Mesendoderm (in vitro differentiated cells): ENCODE measurements at regions not wholly inside any gene's neighbourhood (a gene's known extent, or its start where the extent isn't known, plus 50 kb on each side); places are given as distances from the start of the nearest gene placed in this dataset.

ENCODE experiments used
- DNase-seq: peaks from one replicate; pipeline ENCODE4 v3.0.0; 2013
- H2AK5ac ChIP-seq: 2 replicates; pipeline ENCODE4 v1.6.1; 2013; ENCODE audit warnings: low read length, inconsistent platforms
- H2BK120ac ChIP-seq: 2 replicates; pipeline ENCODE4 v1.6.1; 2013; ENCODE audit warnings: low read depth, mild to moderate bottlenecking, low read length, moderate library complexity, mixed read lengths
- H2BK15ac ChIP-seq: replicated peaks from 2 replicates; pipeline ENCODE4 v1.6.1; 2013; ENCODE audit warnings: low read depth, mild to moderate bottlenecking, moderate library complexity
- H2BK5ac ChIP-seq: 2 replicates; pipeline ENCODE4 v1.6.1; 2013; ENCODE audit warnings: low read length, inconsistent platforms
- H3K18ac ChIP-seq: 2 replicates; pipeline ENCODE4 v1.6.1; 2013; ENCODE audit warnings: mild to moderate bottlenecking, low read length, mixed read lengths
- H3K23ac ChIP-seq: one replicate; pipeline ENCODE4 v1.6.1; 2013; ENCODE audit warnings: low read length
- H3K27ac ChIP-seq: 2 replicates; pipeline ENCODE4 v1.5.1; 2013; ENCODE audit warnings: low read depth, mild to moderate bottlenecking, inconsistent platforms, low read length, moderate library complexity
- H3K27me3 ChIP-seq: 2 replicates; pipeline ENCODE4 v1.6.1; 2013; ENCODE audit warnings: low read length, control low read depth, mild to moderate bottlenecking, inconsistent platforms; ENCODE audit not compliant: insufficient read depth, poor library complexity
- H3K36me3 ChIP-seq: 2 replicates; pipeline ENCODE4 v1.6.1; 2013; ENCODE audit warnings: low read length, inconsistent platforms; ENCODE audit not compliant: control insufficient read depth, insufficient read depth
- H3K4ac ChIP-seq: one replicate; pipeline ENCODE4 v1.6.1; 2013; ENCODE audit warnings: low read depth, mild to moderate bottlenecking, low read length, moderate library complexity
- H3K4me1 ChIP-seq: 2 replicates; pipeline ENCODE4 v1.6.1; 2013; ENCODE audit warnings: low read depth, low read length, inconsistent platforms; ENCODE audit not compliant: control insufficient read depth
- H3K4me2 ChIP-seq: 2 replicates; pipeline ENCODE4 v1.6.1; 2013; ENCODE audit warnings: low read length
- H3K4me3 ChIP-seq: 2 replicates; pipeline ENCODE4 v1.5.1; 2013; ENCODE audit warnings: mild to moderate bottlenecking, low read length
- H3K56ac ChIP-seq: one replicate; pipeline ENCODE4 v1.6.1; 2013; ENCODE audit warnings: low read length
- H3K79me1 ChIP-seq: 2 replicates; pipeline ENCODE4 v1.6.1; 2013; ENCODE audit warnings: low read length, inconsistent platforms
- H3K79me2 ChIP-seq: 2 replicates; pipeline ENCODE4 v1.6.1; 2013; ENCODE audit warnings: mild to moderate bottlenecking, low read length; ENCODE audit not compliant: control insufficient read depth, insufficient read depth
- H3K9ac ChIP-seq: 2 replicates; pipeline ENCODE4 v1.6.1; 2013; ENCODE audit warnings: low read length, inconsistent platforms
- H4K5ac ChIP-seq: one replicate; pipeline ENCODE4 v1.6.1; 2013; ENCODE audit warnings: low read length
- H4K8ac ChIP-seq: one replicate; pipeline ENCODE4 v1.6.1; 2013; ENCODE audit warnings: low read depth, mild to moderate bottlenecking, control low read depth, low read length, moderate library complexity
- WGBS: extraction: QIAGEN DNeasy Blood & Tissue Kit; methylation state at CpG from one replicate; pipeline ENCODE4 v1.1.7; 2013; ENCODE audit warnings: low lambda C conversion rate, missing lambda C conversion rate; ENCODE audit not compliant: insufficient coverage; ENCODE audit errors: extremely low coverage; 5-methylcytosine and 5-hydroxymethylcytosine counted together

DNA sequence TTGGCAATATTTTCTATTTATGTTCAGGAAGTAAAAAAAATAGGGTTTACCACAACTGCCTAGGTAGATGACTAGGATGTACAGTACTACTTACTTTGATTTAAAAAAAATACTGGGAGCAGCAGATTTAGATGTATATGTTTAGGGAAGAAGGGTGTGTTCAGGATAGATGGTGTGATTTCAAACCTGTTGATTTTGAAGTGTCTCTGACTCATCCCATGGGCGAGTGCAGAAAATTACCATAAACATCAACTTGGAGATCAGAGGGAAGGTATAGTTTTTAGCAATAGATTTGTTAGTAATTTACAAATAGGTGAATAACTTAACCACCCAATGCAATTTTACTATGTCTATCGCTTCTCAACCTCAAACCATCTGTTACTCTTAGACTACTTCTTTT is 214.8 kb downstream of the NDFIP2 start:
- H3K4me1 ChIP-seq, result no peaks in the 10 kb centered on the region
- DNase-seq, result no peak
- H2BK15ac ChIP-seq, result no peak overlapping the region
- no peak overlapping the region for H3K27ac ChIP-seq
- no peak overlapping the region for H3K9ac ChIP-seq
- no peak overlapping the region for H4K5ac ChIP-seq
- no peak overlapping the region for H3K4me3 ChIP-seq
- no peak overlapping the region for H3K4ac ChIP-seq
- no peak overlapping the region for H3K56ac ChIP-seq
- H3K27me3 ChIP-seq, result no peaks in the 10 kb centered on the region
- H3K79me1 ChIP-seq, result no peaks in the 10 kb centered on the region
- no peaks in the 10 kb centered on the region for H3K36me3 ChIP-seq
- H2AK5ac ChIP-seq, result no peak overlapping the region
- H2BK5ac ChIP-seq, result no peak overlapping the region
- H3K23ac ChIP-seq, result no peak overlapping the region
- no peak overlapping the region for H3K18ac ChIP-seq
- no peak overlapping the region for H2BK120ac ChIP-seq
- H4K8ac ChIP-seq, result no peak overlapping the region
- no peak overlapping the region for H3K4me2 ChIP-seq
- whole genome bisulfite sequencing, result no CpG with 5 or more reads among the region's 2 CpGs
- H3K79me2 ChIP-seq, result no peaks in the 10 kb centered on the region

DNA sequence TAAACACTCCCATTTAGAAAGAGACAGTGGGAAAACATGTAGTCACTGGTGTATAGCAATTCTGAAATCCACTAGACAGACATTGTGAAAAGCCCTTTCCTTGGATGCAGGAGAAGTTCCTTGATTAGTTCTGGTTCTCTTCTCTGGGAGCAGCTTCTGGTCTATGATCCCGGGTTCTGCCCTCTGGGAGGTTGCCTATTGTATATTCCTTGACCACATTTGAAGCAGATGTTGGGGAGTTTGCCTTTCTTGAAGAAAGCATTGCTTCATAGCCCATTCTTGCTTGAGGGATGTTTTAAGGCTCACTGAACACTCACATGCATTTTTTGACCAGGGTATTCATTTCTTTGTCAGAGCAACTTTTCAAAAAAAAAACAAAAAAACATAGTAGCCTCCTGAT is 211.9 kb downstream of the NDFIP2 start:
- Histone ChIP-seq H3K79me2 (no peaks in the 10 kb centered on the region), H2BK120ac (no peak overlapping the region), H3K27me3 (no peaks in the 10 kb centered on the region), H2BK15ac (no peak overlapping the region), H3K18ac (no peak overlapping the region), H3K4me2 (no peak overlapping the region), H4K5ac (no peak overlapping the region), H3K36me3 (no peaks in the 10 kb centered on the region), H2AK5ac (no peak overlapping the region), H2BK5ac (no peak overlapping the region), H4K8ac (no peak overlapping the region), H3K27ac (no peak overlapping the region), H3K4ac (no peak overlapping the region), H3K23ac (no peak overlapping the region), H3K9ac (no peak overlapping the region), H3K4me3 (no peak overlapping the region), H3K4me1 (no peaks in the 10 kb centered on the region), H3K79me1 (no peaks in the 10 kb centered on the region), H3K56ac (no peak overlapping the region)
- WGBS, result no CpG with 5 or more reads among the region's 1 CpG
- no peak for DNase-seq

DNA sequence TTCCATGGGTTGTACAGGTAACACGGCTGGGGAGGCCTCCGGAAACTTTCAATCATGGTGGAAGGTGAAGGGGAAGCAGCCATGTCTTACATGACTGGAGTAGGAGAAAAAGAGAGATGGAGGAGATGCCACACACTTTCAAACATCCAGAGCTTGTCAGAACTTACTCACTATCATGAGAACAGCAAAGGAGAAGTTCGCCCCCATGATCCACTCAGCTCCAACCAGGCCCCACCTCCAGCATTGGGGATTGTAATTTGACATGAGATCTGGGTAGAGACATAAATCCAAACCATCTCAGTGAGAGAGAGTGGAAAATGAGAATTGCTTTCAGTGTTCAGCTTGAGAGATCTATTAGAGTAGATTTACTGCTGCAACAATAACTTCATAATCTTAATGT is 210.9 kb downstream of the NDFIP2 start:
- Histone ChIP-seq H3K27ac (no peak overlapping the region), H2BK120ac (no peak overlapping the region), H3K9ac (no peak overlapping the region), H3K4ac (no peak overlapping the region), H2BK5ac (no peak overlapping the region), H3K36me3 (no peaks in the 10 kb centered on the region), H3K4me2 (no peak overlapping the region), H3K79me1 (no peaks in the 10 kb centered on the region), H3K23ac (no peak overlapping the region), H3K56ac (no peak overlapping the region), H3K4me3 (no peak overlapping the region), H3K18ac (no peak overlapping the region), H2BK15ac (no peak overlapping the region), H4K5ac (no peak overlapping the region), H3K27me3 (no peaks in the 10 kb centered on the region), H4K8ac (no peak overlapping the region), H2AK5ac (no peak overlapping the region), H3K79me2 (no peaks in the 10 kb centered on the region), H3K4me1 (no peaks in the 10 kb centered on the region)
- no peak for DNase-seq
- no CpG with 5 or more reads among the region's 3 CpGs for WGBS

DNA sequence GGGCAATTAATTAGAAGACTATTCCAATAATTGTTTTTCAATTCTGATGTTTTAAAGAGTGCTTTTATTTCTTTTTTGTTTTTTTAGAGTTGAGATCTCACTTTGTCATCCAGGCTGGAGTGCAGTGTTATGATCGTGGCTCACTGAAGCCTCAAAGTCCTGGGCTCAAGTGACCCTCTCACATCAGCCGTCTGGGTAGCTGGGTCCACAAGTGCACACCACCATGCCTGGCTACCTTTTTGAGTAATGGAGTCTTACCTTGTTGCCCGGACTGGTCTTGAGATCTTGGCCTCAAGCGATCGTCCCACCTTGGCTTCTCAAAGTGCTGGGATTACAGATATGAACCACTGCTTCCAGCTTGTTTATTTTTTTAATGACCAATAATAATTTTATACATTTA is 207.8 kb downstream of the NDFIP2 start:
- no peak for DNase-seq
- Histone ChIP-seq H3K4me3 (no peak overlapping the region), H3K79me2 (no peaks in the 10 kb centered on the region), H4K8ac (no peak overlapping the region), H3K4me2 (no peak overlapping the region), H4K5ac (no peak overlapping the region), H3K79me1 (no peaks in the 10 kb centered on the region), H2BK5ac (no peak overlapping the region), H3K36me3 (no peaks in the 10 kb centered on the region), H3K56ac (no peak overlapping the region), H3K9ac (no peak overlapping the region), H2BK120ac (no peak overlapping the region), H3K18ac (no peak overlapping the region), H2BK15ac (no peak overlapping the region), H2AK5ac (no peak overlapping the region), H3K23ac (no peak overlapping the region), H3K27ac (no peak overlapping the region), H3K4ac (no peak overlapping the region), H3K4me1 (no peaks in the 10 kb centered on the region), H3K27me3 (no peaks in the 10 kb centered on the region)
- WGBS, result no CpG with 5 or more reads among the region's 5 CpGs

DNA sequence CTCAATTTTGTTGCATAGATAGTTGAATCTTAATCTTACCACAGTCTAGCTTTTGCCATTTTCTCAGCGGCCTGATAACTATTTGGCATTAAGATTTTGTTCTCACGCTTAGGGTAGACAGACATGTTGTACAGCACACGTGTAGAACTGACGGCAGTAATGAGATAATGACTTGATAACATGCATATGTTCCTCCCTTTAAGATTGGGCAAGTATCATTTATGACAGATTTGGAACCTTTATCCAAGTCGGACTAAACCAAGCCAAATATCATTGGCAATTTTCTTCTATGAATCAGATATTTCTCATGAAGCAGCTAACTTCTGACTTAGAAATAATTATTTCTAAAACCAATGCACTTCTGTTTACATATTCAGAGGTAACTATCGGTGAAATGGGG is 205.5 kb downstream of the NDFIP2 start:
- H4K5ac ChIP-seq, result no peak overlapping the region
- H3K36me3 ChIP-seq, result no peaks in the 10 kb centered on the region
- H3K27ac ChIP-seq, result no peak overlapping the region
- H3K4me1 ChIP-seq, result no peaks in the 10 kb centered on the region
- no peak overlapping the region for H3K4me3 ChIP-seq
- H3K56ac ChIP-seq, result no peak overlapping the region
- H3K79me1 ChIP-seq, result no peaks in the 10 kb centered on the region
- no peak overlapping the region for H3K4me2 ChIP-seq
- no peak overlapping the region for H4K8ac ChIP-seq
- H2BK15ac ChIP-seq, result no peak overlapping the region
- no peak overlapping the region for H2BK120ac ChIP-seq
- H2AK5ac ChIP-seq, result no peak overlapping the region
- no peak overlapping the region for H3K9ac ChIP-seq
- H3K4ac ChIP-seq, result no peak overlapping the region
- H3K18ac ChIP-seq, result no peak overlapping the region
- no peaks in the 10 kb centered on the region for H3K79me2 ChIP-seq
- no peak overlapping the region for H3K23ac ChIP-seq
- H3K27me3 ChIP-seq, result no peaks in the 10 kb centered on the region
- WGBS, result no CpG with 5 or more reads among the region's 6 CpGs
- no peak for DNase-seq
- H2BK5ac ChIP-seq, result no peak overlapping the region

DNA sequence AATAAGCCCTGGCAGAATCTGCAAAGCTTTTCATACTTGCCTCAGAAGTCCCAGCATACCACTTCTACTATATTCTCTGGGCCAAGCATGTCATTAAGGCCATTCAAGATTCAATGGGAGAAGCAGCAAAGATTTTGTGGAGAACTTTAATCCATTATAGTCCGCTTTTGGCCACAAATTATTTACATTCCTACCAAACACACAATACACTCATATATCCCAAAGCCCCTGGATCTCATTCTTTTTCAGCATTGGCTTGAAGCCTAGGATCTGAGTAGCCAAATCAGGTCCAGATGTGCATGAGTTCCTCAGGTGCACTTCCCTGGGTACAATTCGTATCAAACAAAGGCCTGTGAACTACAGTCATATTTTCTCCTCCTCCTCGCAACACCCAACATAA is 203.4 kb downstream of the NDFIP2 start:
- no peaks in the 10 kb centered on the region for H3K4me1 ChIP-seq
- H3K27ac ChIP-seq, result no peak overlapping the region
- no peak overlapping the region for H3K4me2 ChIP-seq
- no peak overlapping the region for H4K8ac ChIP-seq
- H3K79me2 ChIP-seq, result no peaks in the 10 kb centered on the region
- no peak overlapping the region for H3K9ac ChIP-seq
- H3K79me1 ChIP-seq, result no peaks in the 10 kb centered on the region
- H2BK120ac ChIP-seq, result no peak overlapping the region
- H3K4ac ChIP-seq, result no peak overlapping the region
- no peaks in the 10 kb centered on the region for H3K27me3 ChIP-seq
- H3K18ac ChIP-seq, result no peak overlapping the region
- H2BK15ac ChIP-seq, result no peak overlapping the region
- H2BK5ac ChIP-seq, result no peak overlapping the region
- no peak overlapping the region for H3K4me3 ChIP-seq
- DNase-seq, result no peak
- no peak overlapping the region for H4K5ac ChIP-seq
- H3K36me3 ChIP-seq, result no peaks in the 10 kb centered on the region
- H3K56ac ChIP-seq, result no peak overlapping the region
- H3K23ac ChIP-seq, result no peak overlapping the region
- H2AK5ac ChIP-seq, result no peak overlapping the region
- WGBS, result no CpG with 5 or more reads among the region's 3 CpGs
